Myocyte (in vitro differentiated cells): ENCODE measurements at regions not wholly inside any gene's neighbourhood (a gene's known extent, or its start where the extent isn't known, plus 50 kb on each side); places are given as distances from the start of the nearest gene placed in this dataset.
A peak's percentile ranks its signal among the peaks of the same experiment; 100 is the strongest.

Experiments used
- DNase-seq: peaks from one replicate; pipeline ENCODE4 v3.0.0-alpha.2; 2012; ENCODE audit warnings: low read depth

DNA sequence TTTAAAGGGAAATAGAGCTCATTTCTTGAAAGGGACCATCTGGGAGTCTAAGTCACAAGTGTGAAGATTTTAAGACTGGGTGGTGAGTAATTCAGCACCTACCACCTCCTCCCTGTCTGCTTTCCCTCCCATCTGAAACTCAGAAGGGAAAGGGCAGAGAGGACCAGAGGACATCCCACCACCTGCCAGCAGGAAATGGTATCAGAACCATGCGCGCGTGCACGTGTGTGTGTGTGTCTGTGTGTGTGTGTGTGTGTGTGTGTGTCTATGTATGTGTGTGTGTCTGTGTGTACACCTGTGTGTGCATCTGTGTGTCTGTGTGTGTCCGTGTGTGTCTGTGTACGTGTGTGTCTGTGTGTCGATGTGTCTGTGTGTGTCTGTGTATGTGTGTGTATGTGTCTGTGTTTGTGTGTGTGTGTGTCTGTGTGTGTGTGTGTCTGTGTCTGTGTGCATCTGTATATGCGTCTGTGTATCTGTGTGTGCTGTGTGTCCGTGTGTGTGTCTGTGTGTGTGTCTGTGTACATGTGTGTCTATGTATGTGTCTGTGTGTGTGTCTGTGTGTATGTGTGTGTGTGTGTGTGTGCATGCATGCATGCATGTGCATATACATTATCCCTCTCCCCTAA is 76.8 kb downstream of the ZFP36L2 start:
- DNase-seq: no peak

DNA sequence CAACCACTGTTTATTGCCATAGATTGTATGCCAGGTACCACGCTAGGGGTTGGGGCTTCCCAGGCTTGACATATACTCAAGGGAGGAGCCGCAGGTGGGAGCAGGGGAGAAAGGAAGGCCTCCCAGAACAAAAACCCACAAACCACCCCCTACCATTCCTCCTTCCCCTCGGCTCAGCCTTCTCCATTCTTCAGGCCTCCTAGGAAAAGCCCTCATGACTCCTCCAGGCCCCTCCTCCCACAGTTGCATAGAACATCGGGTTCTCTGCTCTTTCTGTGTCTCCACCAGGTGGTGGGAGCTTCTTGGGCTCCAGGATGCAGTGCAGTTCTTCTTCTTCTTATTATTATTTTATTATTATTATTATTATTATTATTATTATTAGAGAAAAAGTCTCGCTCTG is 80.3 kb downstream of the ZFP36L2 start:
- no peak for DNase-seq

DNA sequence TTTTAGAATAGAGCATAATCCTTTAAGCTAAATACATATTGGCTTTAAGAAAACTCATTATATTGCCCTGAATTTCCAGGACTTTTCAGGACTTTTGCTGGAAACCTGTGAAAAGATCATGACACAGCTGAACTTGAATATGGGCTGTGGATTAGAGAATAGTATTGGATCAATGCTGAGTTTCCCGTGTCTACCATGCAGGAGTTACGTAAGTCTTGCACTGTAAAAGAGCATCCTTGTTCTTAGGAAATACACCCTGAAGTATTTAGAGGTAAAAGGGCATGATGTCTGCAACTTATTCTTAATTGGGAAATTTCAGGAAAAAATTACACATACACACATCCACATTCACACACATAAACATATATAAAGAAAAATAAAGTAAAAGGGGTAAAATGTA is 82.1 kb downstream of the ZFP36L2 start:
- DNase-seq: no peak

DNA sequence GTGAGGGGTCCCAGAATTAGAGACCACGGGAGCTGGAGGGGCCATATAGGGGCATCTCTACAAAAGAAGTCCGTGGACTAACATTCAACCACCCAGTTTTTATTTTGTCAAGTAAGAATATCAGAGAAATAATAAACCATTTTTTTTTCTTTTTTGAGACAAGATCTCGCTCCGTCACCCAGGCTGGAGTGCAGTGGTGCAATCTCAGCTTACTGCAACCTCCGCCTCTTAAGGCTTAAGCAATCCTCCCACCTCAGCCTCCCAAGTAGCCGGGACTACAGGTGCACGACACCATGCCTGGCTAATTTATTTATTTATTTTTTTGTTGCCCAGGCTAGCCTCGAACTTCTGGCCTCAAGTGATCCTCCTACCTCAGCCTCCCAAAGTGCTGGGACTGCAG is 82.7 kb downstream of the ZFP36L2 start:
- no peak for DNase-seq

DNA sequence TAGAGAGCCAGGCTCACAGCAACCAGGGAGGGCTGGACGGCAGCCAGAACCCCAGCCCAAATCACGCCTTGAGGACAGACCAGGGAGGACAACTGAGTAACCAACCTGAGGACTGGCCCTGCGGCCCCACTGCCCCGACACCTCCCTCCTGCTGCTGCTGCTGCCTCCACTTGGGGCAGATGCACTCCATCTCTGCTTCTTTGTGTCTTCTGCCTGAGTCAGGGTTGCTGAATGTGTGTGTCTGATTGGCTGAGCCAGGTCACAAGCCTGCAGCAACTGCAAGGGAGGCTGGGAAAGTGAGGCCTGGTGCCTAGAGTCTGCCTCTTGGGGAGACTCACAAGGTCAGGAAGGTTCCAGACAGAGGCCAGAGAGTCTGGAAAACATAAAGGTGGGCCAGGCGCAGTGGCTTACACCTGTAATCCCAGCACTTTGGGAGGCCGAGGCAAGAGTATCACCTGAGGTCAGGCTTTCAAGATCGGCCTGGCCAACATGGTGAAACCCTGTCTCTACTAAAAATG is 83.4 kb downstream of the ZFP36L2 start:
- peak; percentile 24 for DNase-seq

DNA sequence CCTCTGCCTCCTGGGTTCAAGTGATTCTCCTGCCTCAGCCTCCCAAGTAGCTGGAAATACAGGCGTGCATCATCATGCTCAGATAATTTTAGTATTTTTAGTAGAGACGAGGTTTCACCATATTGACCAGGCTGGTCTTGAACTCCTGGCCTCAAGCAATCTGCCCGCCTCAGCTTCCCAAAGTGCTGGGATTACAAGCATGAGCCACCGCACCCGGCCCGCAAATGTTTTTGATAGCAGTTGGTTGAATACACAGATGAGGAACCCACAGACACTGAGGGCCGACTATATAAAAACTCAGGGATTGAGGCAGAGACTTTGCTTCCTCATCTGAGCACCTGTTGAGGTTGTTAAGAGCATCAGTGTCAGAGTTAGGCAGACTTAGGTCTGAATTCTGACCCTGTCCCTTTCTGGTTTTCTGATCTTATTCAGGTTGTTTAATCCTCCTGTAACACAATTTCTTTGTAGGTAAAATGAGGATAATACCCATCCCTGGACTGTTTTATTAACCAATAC is 84.7 kb downstream of the ZFP36L2 start:
- peak; percentile 25 for DNase-seq

DNA sequence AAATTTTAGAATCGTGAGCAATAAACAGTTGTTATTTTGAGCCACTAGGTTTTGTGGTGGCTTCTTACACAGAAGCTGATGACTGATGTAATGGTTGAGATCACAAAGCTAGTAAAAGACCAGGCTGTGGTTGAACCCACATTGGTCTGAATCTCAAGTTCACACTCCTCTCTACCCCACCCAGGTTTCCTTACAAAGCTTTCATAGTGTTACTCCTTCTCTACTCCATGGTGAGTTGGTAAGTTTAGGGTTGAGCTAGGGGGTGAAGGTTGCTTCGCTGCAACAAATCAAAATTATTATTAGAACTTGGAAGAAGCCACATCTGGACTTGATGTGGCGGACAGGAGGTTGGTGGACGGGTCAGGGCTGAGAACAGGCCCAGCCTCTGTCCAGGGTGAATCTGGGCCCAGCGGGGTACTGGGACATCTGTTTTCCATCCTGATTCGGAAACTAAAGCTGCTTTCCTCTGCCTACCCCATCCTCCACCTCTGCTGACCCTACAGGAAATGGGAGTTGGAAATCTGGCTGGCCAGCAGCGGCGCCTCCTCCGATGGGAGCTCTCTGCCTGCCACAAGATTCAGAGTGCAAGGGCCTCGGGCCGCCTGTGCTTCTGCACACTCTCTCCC is 86.3 kb downstream of the ZFP36L2 start:
- DNase-seq: peak; percentile 89

DNA sequence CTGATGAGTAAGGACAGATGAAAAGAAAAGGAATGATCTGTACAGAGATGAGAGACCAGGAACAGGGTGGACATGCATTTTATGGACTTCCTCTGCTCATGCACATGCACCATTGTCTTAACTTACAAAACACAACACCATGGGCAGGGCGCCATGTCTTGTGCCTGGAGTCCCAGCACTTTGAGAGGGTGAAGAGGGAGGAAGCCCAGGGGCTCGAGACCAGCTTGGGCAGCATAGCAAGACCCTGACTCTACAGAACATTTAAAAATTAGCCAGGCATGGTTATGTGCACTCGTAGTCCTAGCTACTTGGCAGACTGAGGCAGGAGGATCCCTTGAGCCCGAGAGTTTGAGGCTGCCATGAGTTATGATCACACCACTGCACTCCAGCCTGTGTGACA is 86.9 kb downstream of the ZFP36L2 start:
- DNase-seq: no peak

DNA sequence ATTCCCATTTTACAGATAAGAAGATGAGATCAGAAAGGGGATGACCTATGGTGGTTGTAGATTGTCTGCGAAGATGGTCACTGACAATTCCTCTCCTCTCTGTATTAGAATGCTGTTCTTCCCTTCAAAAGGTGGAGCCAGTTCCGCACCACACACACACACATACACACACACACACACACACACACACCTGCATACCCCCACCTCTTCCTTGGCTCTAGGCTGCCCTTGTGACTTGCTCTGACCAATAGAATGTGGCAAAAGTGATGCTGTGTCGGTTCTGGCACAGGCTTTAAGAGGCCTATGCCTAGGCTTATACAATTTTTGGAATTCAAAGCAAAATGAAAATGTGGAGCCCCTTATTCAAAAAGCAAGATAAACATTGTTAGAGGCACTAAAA is 88.0 kb downstream of the ZFP36L2 start:
- DNase-seq: no peak

DNA sequence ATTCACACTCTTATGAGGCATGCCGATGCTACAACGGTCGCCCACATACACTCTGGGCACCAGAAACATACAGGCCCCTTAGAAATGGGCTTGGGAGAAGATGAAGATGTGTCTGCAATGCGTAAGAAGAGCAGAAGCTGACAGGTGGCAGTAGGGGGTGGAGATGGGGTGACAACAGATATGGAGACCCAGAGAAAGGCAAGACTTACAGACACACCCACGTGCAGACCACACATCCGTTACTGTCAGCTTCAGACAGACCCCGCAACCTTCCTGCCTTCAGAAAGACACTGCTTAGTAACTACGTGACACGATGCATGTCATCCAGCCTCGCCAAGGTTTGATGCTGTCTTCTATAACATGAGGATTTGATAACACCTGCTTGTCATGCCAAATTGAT is 89.5 kb downstream of the ZFP36L2 start:
- DNase-seq: no peak

DNA sequence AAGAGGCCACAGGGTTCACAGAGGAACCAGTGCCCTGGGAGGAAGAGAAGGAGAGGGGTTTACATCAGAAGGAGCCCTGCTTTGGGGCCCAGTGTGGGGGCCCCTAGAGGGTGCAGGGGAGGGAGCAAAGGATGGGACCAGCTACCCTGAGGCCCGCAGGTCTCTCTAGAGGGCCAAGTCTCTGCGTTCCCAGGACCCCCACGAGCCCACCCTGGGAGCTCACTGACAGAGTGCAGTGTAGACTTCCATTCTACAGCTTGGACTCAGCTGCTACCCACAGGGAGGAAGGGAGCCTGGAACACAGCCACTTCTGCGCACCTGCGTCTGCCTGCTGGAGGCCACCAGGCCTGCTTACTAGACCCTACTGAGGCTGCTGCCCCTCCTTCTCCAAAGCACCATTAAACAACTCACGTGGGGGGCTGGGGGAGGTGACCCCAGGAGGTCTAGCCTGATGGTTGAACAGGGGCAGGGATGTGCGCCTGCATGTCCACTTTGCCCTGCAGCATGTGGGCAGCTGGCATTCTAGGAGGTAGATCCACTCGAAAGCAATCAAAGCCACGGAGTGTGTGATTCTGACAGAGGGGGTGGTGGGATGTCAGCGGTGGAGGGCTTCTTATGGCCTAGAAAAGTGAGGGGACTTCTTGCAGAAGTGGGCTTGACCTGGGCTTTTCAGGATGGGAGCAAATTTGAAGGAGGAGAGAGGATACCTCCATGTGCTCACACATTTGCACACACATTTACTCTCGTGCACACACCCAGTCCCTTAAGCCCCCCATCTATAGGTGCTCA is 90.2 kb downstream of the ZFP36L2 start:
- DNase-seq: no peak

DNA sequence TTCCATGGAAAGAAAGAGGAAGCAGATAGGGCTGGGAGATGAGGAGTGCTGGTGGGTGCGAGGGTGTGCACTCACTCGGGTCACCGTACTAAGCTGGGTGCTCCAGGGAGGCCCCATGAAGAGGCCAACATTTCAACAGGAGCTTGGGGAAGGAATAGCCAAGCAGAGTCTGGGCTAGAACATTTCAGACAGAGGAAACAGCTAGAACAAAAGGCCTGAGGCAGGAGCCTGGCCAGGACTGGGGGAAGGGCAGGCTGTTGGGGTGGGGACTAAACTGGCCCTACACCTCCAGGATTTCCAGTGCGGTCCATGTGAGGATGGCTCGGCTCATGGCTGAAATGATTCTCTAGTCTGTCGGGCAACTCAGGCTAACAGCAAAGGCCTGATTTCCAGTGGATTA is 90.8 kb downstream of the ZFP36L2 start:
- DNase-seq: no peak

DNA sequence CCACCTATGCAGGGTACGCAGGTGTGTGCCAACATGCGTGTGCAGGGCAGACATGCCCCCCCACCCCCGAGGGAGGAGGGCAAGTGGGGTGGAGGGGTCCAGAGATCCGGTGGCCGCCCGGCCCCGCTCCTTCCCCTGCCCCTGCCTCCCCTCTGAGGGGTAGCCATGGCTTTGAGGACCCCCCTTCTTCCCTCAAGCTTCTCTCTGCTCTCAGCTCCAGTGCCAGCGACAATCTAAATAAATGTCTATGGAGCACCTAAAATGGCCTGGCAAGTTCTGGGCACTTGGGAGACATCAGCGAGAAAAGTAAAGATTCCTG is 91.9 kb downstream of the ZFP36L2 start:
- no peak for DNase-seq

DNA sequence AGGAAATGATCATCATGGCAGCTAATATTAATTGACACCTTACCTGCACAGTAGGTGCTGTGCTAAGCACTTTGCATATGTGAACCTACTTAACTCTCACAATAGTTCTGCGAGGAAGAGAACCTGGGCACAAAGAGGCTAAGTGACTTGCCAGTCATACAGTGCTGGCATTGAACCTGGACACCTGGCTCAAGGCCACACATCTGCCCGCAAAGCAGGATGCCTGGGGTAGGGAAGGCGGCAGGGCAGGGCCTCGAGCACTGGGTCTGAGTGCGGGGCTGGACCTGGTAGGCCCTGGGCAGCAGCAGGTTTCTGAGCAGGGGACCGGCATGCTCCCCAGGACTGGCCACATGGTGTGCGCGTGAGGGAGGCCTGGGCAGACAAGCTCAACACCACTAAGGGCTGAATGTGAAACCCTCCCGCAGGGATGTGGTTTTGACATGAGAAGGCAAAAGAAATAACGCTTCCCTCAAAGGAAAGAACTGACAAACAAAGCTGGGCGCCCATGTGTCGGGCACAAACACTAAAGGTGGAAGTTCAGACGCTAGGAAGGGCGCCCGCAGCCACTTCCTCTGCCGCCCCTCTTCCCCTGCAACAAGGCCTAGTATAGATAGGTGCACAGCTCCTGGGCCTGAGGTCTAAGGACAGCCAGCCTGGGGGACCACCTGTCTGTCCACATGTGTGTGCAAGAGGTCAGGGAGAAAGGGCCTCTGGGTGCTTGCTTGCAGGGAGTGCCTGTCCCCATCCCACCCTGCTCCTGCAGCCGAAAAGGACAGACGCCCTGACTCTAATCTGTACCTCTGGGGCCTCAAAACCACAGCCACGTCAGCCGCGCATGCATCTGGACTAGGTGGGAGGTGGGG is 92.5 kb downstream of the ZFP36L2 start:
- no peak for DNase-seq

DNA sequence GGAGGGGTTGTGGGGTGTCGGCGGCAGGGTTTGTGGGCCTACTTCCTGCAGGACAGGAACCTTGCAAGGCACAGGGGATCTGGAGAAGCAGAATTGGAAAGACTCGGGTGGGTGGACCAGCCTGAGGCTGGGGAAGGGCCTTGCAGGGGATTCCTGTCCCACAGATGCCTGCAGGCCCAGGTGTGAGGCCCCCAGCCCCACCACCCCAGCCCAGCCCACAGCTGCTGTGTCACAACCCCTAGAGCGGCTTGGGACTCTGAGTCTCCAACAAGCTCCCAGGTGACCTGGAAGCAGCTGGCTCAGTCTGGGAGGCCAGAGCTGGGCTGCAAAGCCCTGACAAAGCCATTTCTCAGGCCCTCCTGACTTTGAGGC is 93.1 kb downstream of the ZFP36L2 start:
- DNase-seq: no peak

DNA sequence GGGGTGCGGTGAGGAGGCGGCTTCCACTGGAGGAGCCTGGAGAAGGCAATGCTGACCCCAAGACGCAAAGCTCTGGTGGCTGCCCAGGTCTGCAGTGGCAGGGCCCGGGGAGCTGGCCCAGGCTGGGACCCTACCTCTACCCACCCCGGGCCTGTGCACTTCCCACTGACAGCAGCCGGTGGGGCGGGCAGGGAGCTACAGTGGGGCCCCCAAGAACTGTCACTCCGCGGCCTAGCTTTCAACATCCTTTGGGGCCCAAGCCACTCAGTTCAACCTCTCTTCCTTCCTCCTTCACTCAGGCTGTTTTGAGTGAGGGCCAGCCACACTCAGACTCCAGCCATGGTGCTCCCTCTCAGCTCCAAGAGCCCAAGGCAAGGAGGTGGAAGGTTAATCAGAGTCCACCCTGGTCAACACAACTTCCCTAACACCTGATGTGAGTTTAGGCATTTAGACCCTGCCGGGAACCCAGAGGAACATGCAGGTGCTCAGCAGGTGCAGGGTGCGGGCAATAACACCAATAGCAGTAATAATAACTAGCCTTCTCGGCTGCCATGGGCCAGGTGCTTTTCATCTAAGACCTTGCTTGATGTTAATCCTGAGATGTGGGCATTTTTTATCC is 93.6 kb downstream of the ZFP36L2 start:
- no peak for DNase-seq

DNA sequence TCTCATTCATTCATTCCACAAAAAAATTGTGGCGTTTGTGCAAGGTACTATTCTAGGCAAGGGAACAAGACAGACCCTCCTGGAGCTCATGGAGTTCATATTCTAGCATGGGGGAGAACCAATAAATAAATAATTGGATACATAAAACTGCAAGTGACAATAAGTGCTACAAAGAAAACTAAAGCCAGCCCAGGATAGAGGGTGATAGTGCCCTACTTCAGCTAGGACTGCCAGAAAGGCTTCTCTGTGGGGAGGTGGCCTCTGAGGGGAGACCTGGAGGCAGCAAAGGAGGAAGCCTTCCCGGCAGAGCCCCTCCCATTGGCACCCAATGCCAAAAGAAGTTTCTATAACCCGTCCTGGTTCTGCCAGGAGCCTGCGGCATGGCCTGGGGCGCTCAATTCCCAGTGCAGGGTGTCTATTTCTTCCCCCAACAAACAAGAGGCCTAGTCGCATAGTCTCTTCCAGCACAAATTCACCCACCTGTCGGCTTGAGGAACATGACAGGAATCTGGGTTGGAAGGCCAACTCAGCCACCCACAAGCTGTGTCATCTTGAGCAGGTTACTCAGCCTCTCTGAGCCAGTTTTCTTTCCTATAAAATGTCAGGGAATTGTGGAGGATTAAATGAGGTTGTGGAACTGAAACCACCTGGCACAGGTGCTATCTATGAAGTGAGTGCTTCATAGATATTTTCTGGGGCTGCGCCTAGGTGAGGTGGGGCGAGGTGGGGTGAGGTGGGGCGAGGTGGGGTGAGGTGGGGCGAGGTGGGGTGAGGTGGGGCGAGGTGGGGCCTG is 94.3 kb downstream of the ZFP36L2 start:
- peak; percentile 22 for DNase-seq

DNA sequence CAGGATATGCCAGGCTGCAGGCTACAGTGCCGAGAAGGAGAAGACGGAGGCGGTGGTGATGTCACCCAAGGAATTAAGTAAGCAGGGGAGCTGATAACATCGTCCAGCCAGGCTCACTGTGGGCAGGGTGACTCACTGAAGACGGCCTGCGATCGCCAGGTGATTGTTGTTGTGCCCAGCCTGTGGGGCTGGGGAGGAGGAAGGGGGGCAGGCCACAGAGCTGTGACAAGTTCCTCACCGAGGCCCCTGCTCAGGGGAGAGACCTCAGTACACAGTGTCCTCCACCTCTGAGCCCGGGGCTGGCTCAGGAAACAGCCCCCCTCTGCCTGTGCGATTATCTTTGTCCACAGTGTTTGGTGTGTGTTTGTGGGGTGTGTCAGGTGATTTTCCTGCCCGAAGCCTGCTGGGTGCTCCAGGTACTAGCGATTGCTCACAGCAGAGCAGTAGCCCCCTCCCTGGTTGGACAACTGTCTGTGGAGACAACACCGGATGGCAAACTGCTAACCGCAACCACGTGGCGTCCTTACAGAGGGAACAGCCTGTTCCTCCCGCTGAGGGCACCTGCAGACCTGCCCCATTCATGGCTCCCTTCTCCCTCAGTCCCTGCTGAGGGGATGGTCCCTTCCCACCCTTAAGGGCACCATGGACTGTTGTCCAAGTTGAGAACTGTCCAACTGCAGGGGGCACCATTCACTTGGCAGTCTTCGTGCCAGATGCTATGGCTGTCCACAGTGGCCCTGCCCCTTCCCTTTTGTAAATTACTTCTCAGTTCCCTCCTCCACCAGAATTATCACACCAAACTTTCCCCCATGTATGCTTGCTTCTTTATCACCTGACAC is 95.1 kb downstream of the ZFP36L2 start:
- DNase-seq: peak; percentile 74

DNA sequence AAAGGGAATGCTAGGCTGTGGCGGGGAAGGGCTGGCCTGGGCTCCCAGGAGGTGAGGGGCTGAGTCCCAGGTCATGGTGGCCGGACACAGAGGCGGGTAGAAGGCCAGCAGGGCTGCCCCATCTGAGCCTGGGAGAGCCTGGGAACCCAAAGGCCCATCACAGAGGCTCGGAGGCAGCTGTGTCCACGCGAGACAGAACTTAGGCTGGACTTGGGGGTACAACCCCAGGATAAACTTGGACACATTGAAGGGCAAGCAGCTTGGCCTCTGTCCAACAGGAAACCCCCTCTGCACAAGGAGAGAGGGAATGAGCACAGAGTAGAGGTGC is 95.9 kb downstream of the ZFP36L2 start:
- no peak for DNase-seq
